ENCODE measurements at regions not wholly inside any gene's neighbourhood (a gene's known extent, or its start where the extent isn't known, plus 50 kb on each side); places are given as distances from the start of the nearest gene placed in this dataset.

- in situ Hi-C loops (cut with HindIII; ENCODE audit: low pct_unique_long_range_greater_than_20kb, low sequenced_read_pairs), result no loop called here
- no peak for DNase-seq (ENCODE audit: low read depth, low spot score)
These were observed 142.1 kb downstream of the IRS1 start for GRCh38 chr2:226657340-226658053.

GRCh38 chr2:226656367-226656766, 143.3 kb downstream of the IRS1 start:
- peak; percentile 67 for DNase-seq (ENCODE audit: low read depth, low spot score)
- in situ Hi-C loops (cut with HindIII; ENCODE audit: low pct_unique_long_range_greater_than_20kb, low sequenced_read_pairs), result no loop called here

GRCh38 chr2:226655871-226656270, 143.7 kb downstream of the IRS1 start:
- DNase-seq (ENCODE audit: low read depth, low spot score), result no peak
- in situ Hi-C loops (cut with HindIII; ENCODE audit: low pct_unique_long_range_greater_than_20kb, low sequenced_read_pairs), result no loop called here

- DNase-seq (ENCODE audit: low read depth, low spot score), result no peak
- in situ Hi-C loops (cut with HindIII; ENCODE audit: low pct_unique_long_range_greater_than_20kb, low sequenced_read_pairs), result no loop called here
These were observed 146.4 kb downstream of the IRS1 start for GRCh38 chr2:226652983-226653765.

- DNase-seq (ENCODE audit: low read depth, low spot score), result peak; percentile 88
- in situ Hi-C loops (cut with HindIII; ENCODE audit: low pct_unique_long_range_greater_than_20kb, low sequenced_read_pairs), result no loop called here
These were observed 147.3 kb downstream of the IRS1 start for GRCh38 chr2:226652369-226652768.

GRCh38 chr2:226649871-226650660, 149.6 kb downstream of the IRS1 start:
- peak; percentile 63 for DNase-seq (ENCODE audit: low read depth, low spot score)
- in situ Hi-C loops (cut with HindIII; ENCODE audit: low pct_unique_long_range_greater_than_20kb, low sequenced_read_pairs), result no loop called here

- no peak for DNase-seq (ENCODE audit: low read depth, low spot score)
- in situ Hi-C loops (cut with HindIII; ENCODE audit: low pct_unique_long_range_greater_than_20kb, low sequenced_read_pairs), result no loop called here
These were observed 150.4 kb downstream of the IRS1 start for GRCh38 chr2:226649201-226649600.

GRCh38 chr2:226647621-226648518, 151.8 kb downstream of the IRS1 start:
- no peak for DNase-seq (ENCODE audit: low read depth, low spot score)
- in situ Hi-C loops (cut with HindIII; ENCODE audit: low pct_unique_long_range_greater_than_20kb, low sequenced_read_pairs), result no loop called here

- in situ Hi-C loops (cut with HindIII; ENCODE audit: low pct_unique_long_range_greater_than_20kb, low sequenced_read_pairs), result no loop called here
- peak; percentile 6 for DNase-seq (ENCODE audit: low read depth, low spot score)
These were observed 155.2 kb downstream of the IRS1 start for GRCh38 chr2:226644399-226644865.

GRCh38 chr2:226643946-226644282, 155.7 kb downstream of the IRS1 start:
- in situ Hi-C loops (cut with HindIII; ENCODE audit: low pct_unique_long_range_greater_than_20kb, low sequenced_read_pairs), result no loop called here
- DNase-seq (ENCODE audit: low read depth, low spot score), result peak; percentile 69

GRCh38 chr2:226643030-226643945, 156.3 kb downstream of the IRS1 start:
- in situ Hi-C loops (cut with HindIII; ENCODE audit: low pct_unique_long_range_greater_than_20kb, low sequenced_read_pairs), result no loop called here
- no peak for DNase-seq (ENCODE audit: low read depth, low spot score)

- DNase-seq (ENCODE audit: low read depth, low spot score), result no peak
- in situ Hi-C loops (cut with HindIII; ENCODE audit: low pct_unique_long_range_greater_than_20kb, low sequenced_read_pairs), result no loop called here
These were observed 158.6 kb downstream of the IRS1 start for GRCh38 chr2:226641008-226641407.

GRCh38 chr2:226640501-226640900, 159.1 kb downstream of the IRS1 start:
- in situ Hi-C loops (cut with HindIII; ENCODE audit: low pct_unique_long_range_greater_than_20kb, low sequenced_read_pairs), result no loop called here
- DNase-seq (ENCODE audit: low read depth, low spot score), result no peak

- no peak for DNase-seq (ENCODE audit: low read depth, low spot score)
- in situ Hi-C loops (cut with HindIII; ENCODE audit: low pct_unique_long_range_greater_than_20kb, low sequenced_read_pairs), result no loop called here
These were observed 160.1 kb downstream of the IRS1 start for GRCh38 chr2:226639550-226639949.

- in situ Hi-C loops (cut with HindIII; ENCODE audit: low pct_unique_long_range_greater_than_20kb, low sequenced_read_pairs), result no loop called here
- DNase-seq (ENCODE audit: low read depth, low spot score), result no peak
These were observed 161.0 kb downstream of the IRS1 start for GRCh38 chr2:226638576-226638975.

GRCh38 chr2:226637383-226637782, 162.2 kb downstream of the IRS1 start:
- in situ Hi-C loops (cut with HindIII; ENCODE audit: low pct_unique_long_range_greater_than_20kb, low sequenced_read_pairs), result no loop called here
- DNase-seq (ENCODE audit: low read depth, low spot score), result no peak

Data from SK-MEL-5 (cell line).